PC-9 (cell line): ENCODE measurements at regions not wholly inside any gene's neighbourhood (a gene's known extent, or its start where the extent isn't known, plus 50 kb on each side); places are given as distances from the start of the nearest gene placed in this dataset.

ENCODE experiments used
- CTCF ChIP-seq: fragments of 200-600 bp; sonication (generic); conservative IDR thresholded peaks from 2 replicates; pipeline ENCODE4 v1.6.1; 2017; ENCODE audit warnings: mixed run types, antibody characterized with exemption, mild to moderate bottlenecking, moderate library complexity
- EZH2 ChIP-seq: fragments of 200-600 bp; sonication (generic); IDR thresholded peaks from 2 replicates; pipeline ENCODE4 v1.8.0; 2017; ENCODE audit warnings: antibody characterized with exemption, low read depth

GRCh38 chr6:156449569-156449968, 327.6 kb upstream of the ARID1B start:
- TF ChIP-seq CTCF (no peak), EZH2 (no peak)
